Bronchial epithelial cell (primary cell): ENCODE measurements at regions not wholly inside any gene's neighbourhood (a gene's known extent, or its start where the extent isn't known, plus 50 kb on each side); places are given as distances from the start of the nearest gene placed in this dataset.

Source experiments
- DNase-seq: peaks from one replicate; pipeline ENCODE4 v3.0.0-alpha.2; 2010; ENCODE audit warnings: low read depth
- FAIRE-seq: peaks from 2 replicates; lab custom pipeline; 2011; peaks lifted over from hg19 to GRCh38; lab: Jason Lieb, UNC
- H3K27me3 ChIP-seq: 2 replicates; pipeline ENCODE4 v1.5.1; 2011; ENCODE audit warnings: low read length; ENCODE audit not compliant: control insufficient read depth, insufficient read depth
- H3K36me3 ChIP-seq: 2 replicates; pipeline ENCODE4 v1.5.1; 2011; ENCODE audit warnings: low read length; ENCODE audit not compliant: control insufficient read depth, insufficient read depth
- H3K4me3 ChIP-seq: 2 replicates; pipeline ENCODE4 v1.5.1; 2011; ENCODE audit warnings: mild to moderate bottlenecking, low read depth, low read length, control low read depth
- CTCF ChIP-seq: IDR thresholded peaks from 2 replicates; pipeline ENCODE4 v1.5.1; 2011; ENCODE audit warnings: mild to moderate bottlenecking, moderate library complexity, low read length, control low read depth, inconsistent platforms; ENCODE audit not compliant: insufficient read depth, severe bottlenecking

GRCh38 chr20:11443382-11444119 lies 474.1 kb upstream of the BTBD3 start:
- DNase-seq (no peak), FAIRE-seq (no peak)
- no peak for TF ChIP-seq CTCF
- H3K36me3 ChIP-seq, result no peaks in the 10 kb centered on the region
- H3K27me3 ChIP-seq, result no peaks in the 10 kb centered on the region
- no peak overlapping the region for H3K4me3 ChIP-seq

GRCh38 chr20:11445161-11445560 lies 472.5 kb upstream of the BTBD3 start:
- no peak overlapping the region for H3K4me3 ChIP-seq
- no peak for TF ChIP-seq CTCF
- no peaks in the 10 kb centered on the region for H3K36me3 ChIP-seq
- no peak for DNase-seq
- H3K27me3 ChIP-seq, result no peaks in the 10 kb centered on the region
- no peak for FAIRE-seq

GRCh38 chr20:11445891-11446290 lies 471.8 kb upstream of the BTBD3 start:
- H3K4me3 ChIP-seq, result no peak overlapping the region
- DNase-seq (no peak), FAIRE-seq (peak; percentile 43)
- H3K36me3 ChIP-seq, result no peaks in the 10 kb centered on the region
- H3K27me3 ChIP-seq, result no peaks in the 10 kb centered on the region
- no peak for TF ChIP-seq CTCF

- peak; percentile 47 for FAIRE-seq
- Histone ChIP-seq H3K27me3 (no peaks in the 10 kb centered on the region), H3K4me3 (no peak overlapping the region), H3K36me3 (no peaks in the 10 kb centered on the region)
- TF ChIP-seq CTCF, result no peak
- no peak for DNase-seq
These were observed 470.2 kb upstream of the BTBD3 start for GRCh38 chr20:11447371-11448100.

GRCh38 chr20:11448554-11448953 lies 469.1 kb upstream of the BTBD3 start:
- Histone ChIP-seq H3K36me3 (no peaks in the 10 kb centered on the region), H3K27me3 (no peaks in the 10 kb centered on the region), H3K4me3 (no peak overlapping the region)
- TF ChIP-seq CTCF, result no peak
- FAIRE-seq (no peak), DNase-seq (no peak)
